ENCODE measurements at regions not wholly inside any gene's neighbourhood (a gene's known extent, or its start where the extent isn't known, plus 50 kb on each side); places are given as distances from the start of the nearest gene placed in this dataset.

- no peak overlapping the region for H3K27ac ChIP-seq (ENCODE audit: low read depth, low read length)
- no peak overlapping the region for H3K4me2 ChIP-seq (ENCODE audit: insufficient read depth in 1 of 2, low read depth in 2 of 2, low read length in 2 of 2)
- CTCF ChIA-PET (ENCODE audit: partially characterized antibody), result no interaction called here
- no peak overlapping the region for H3K9ac ChIP-seq (replicated peaks in 1 of 4; ENCODE audit: extremely low read depth in 1 of 4, low read depth in 3 of 4, low read length in 3 of 4)
- no peaks in the 10 kb centered on the region for H3K23me2 ChIP-seq (ENCODE audit: low read depth, low read length)
- H3K4me1 ChIP-seq (replicated peaks in 1 of 4; ENCODE audit: control insufficient read depth in 3 of 4, insufficient read depth in 4 of 4, low read length in 3 of 4), result peaks cover 0 to 7% (median under 1%) of the 10 kb centered on the region in 4 experiments; a peak in 1 of 7 replicates
- H3K27me3 ChIP-seq (replicated peaks in 1 of 4; ENCODE audit: control insufficient read depth in 3 of 4, extremely low read depth in 1 of 4, insufficient read depth in 3 of 4, low read length in 3 of 4), result no peaks in the 10 kb centered on the region
- no peak overlapping the region for H4K91ac ChIP-seq (replicated peaks; ENCODE audit: insufficient read length, low read length)
- no peak overlapping the region for H4K8ac ChIP-seq (ENCODE audit: extremely low read depth, insufficient read depth, low read length)
- DNase-seq (ENCODE audit: low read depth in 1 of 2, low spot score in 2 of 2) (no peak), FAIRE-seq (no peak)
- no peaks in the 10 kb centered on the region for H3K79me1 ChIP-seq (ENCODE audit: low read depth, low read length)
- H3K9me3 ChIP-seq (ENCODE audit: insufficient read depth in 2 of 2, low read depth in 1 of 2, low read length in 1 of 2), result no peaks in the 10 kb centered on the region
- H2AK5ac ChIP-seq (ENCODE audit: low read depth, low read length), result no peak overlapping the region
- H3K23ac ChIP-seq (ENCODE audit: insufficient read length), result no peak overlapping the region
- no peak overlapping the region for H3K14ac ChIP-seq (ENCODE audit: insufficient read length)
- H3K18ac ChIP-seq (ENCODE audit: extremely low read depth, low read length), result no peak overlapping the region
- POLR2A ChIA-PET (ENCODE audit: partially characterized antibody), result no interaction called here
- no peaks in the 10 kb centered on the region for H3K36me3 ChIP-seq (ENCODE audit: control insufficient read depth in 2 of 4, insufficient read depth in 4 of 4, low read length in 3 of 4)
- no peak overlapping the region for H2BK12ac ChIP-seq (ENCODE audit: low read depth, low read length)
- H2BK5ac ChIP-seq (ENCODE audit: low read depth, low read length), result no peak overlapping the region
- no peak overlapping the region for H2AFZ ChIP-seq (ENCODE audit: low read length)
- WGBS, 2 experiments (ENCODE audit: extremely low coverage in 1 of 2, insufficient coverage in 1 of 2, insufficient read length in 1 of 2, insufficient replicate concordance in 2 of 2, low coverage in 1 of 2, low lambda C conversion rate in 2 of 2, missing lambda C conversion rate in 1 of 2), result 85% methylated on average over 3 of the region's 3 CpGs; no CpG with 5 or more reads in 1 of the 2 experiments
- no peak overlapping the region for H2BK120ac ChIP-seq (replicated peaks; ENCODE audit: low read depth, low read length)
- no peak overlapping the region for H3K56ac ChIP-seq (replicated peaks; ENCODE audit: insufficient read length, low read depth, low read length)
- no peak overlapping the region for H3K4me3 ChIP-seq (ENCODE audit: extremely low read depth in 1 of 4, insufficient read depth in 2 of 4, low read depth in 3 of 4, low read length in 4 of 4)
- no peak overlapping the region for H2BK15ac ChIP-seq (ENCODE audit: low read length)
- no peaks in the 10 kb centered on the region for H3K79me2 ChIP-seq (ENCODE audit: control insufficient read depth in 1 of 2, insufficient read depth in 2 of 2, low read length in 2 of 2)
- H2BK20ac ChIP-seq (ENCODE audit: low read length), result no peak overlapping the region
- H3K4ac ChIP-seq (replicated peaks; ENCODE audit: insufficient read length, low read depth, low read length), result no peak overlapping the region
- no peaks in the 10 kb centered on the region for H4K20me1 ChIP-seq (replicated peaks in 1 of 2; ENCODE audit: control insufficient read depth in 1 of 2, insufficient read depth in 2 of 2, low read length in 2 of 2)
- no peak overlapping the region for H4K5ac ChIP-seq (ENCODE audit: insufficient read length, low read depth, low read length)
- TF ChIP-seq BCL11A (IDR thresholded peaks at IDR 0.05; ENCODE audit: low read depth in 2 of 2, low read length in 2 of 2) (no peak), MAFK (IDR thresholded peaks at IDR 0.05; ENCODE audit: low read depth, low read length) (no peak), CHD2 (IDR thresholded peaks at IDR 0.05; ENCODE audit: low read length) (no peak), HDAC6 (IDR thresholded peaks at IDR 0.05; ENCODE audit: low read depth, low read length) (no peak), SP4 (IDR thresholded peaks at IDR 0.05; ENCODE audit: low read length) (no peak), HDAC2 (IDR thresholded peaks at IDR 0.05; ENCODE audit: borderline replicate concordance in 1 of 2, low read depth in 2 of 2, low read length in 2 of 2) (no peak), ZNF274 (IDR thresholded peaks at IDR 0.05; ENCODE audit: borderline replicate concordance, extremely low read depth, low read length) (no peak), CHD1 (IDR thresholded peaks at IDR 0.05; ENCODE audit: low read depth, low read length) (no peak), KDM4A (IDR thresholded peaks at IDR 0.05; ENCODE audit: low read depth, low read length, severe bottlenecking) (no peak), RAD21 (IDR thresholded peaks at IDR 0.05 in 1 of 2, conservative IDR thresholded peaks at IDR 0.05 in 1 of 2; ENCODE audit: low read depth in 2 of 2, low read length in 2 of 2) (no peak), TCF12 (IDR thresholded peaks at IDR 0.05; ENCODE audit: low read depth, low read length) (no peak), JUN (IDR thresholded peaks at IDR 0.05; ENCODE audit: low read depth, low read length) (no peak), TBP (IDR thresholded peaks at IDR 0.05; ENCODE audit: low read depth, low read length) (no peak), RXRA (IDR thresholded peaks at IDR 0.05; ENCODE audit: insufficient read depth, low read depth, low read length) (no peak)
- TF ChIP-seq, protein P1, sequence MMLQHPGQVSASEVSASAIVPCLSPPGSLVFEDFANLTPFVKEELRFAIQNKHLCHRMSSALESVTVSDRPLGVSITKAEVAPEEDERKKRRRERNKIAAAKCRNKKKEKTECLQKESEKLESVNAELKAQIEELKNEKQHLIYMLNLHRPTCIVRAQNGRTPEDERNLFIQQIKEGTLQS (IDR thresholded peaks at IDR 0.05; ENCODE audit: insufficient read depth, low read depth, low read length), result no peak
Observed at GRCh38 chr5:82854956-82855355, 222.2 kb downstream of the TMEM167A start.

Data from H1 (cell line).